Effector memory CD8-positive, alpha-beta T cell (primary cell): ENCODE measurements at regions not wholly inside any gene's neighbourhood (a gene's known extent, or its start where the extent isn't known, plus 50 kb on each side); places are given as distances from the start of the nearest gene placed in this dataset.
"Not testable (repeated sequence)": the region's sequence is repeated elsewhere in the genome, so short reads cannot be mapped to it uniquely, and the experiment has no call there.

Experiments
- ATAC-seq: fragments of 150-1000 bp; cut with Tn5 transposase; replicated peaks from 2 replicates; pipeline ENCODE4 v1.10.0; 2021; ENCODE audit warnings: mild to moderate bottlenecking, moderate library complexity
- DNase-seq, 3 experiments: peaks; one replicate each; pipeline ENCODE4 v3.0.0; 2021
- H3K27ac Mint-ChIP-seq, 2 donors: one replicate each; pipeline ENCODE4 v1.8.0; 2022; ENCODE audit warnings: mild to moderate bottlenecking in 2 of 2, mixed read lengths in 2 of 2, moderate library complexity in 2 of 2
- H3K27me3 Mint-ChIP-seq, 2 donors: one replicate each; pipeline ENCODE4 v1.8.0; 2022; ENCODE audit warnings: mixed read lengths in 2 of 2
- H3K36me3 Mint-ChIP-seq: one replicate; pipeline ENCODE4 v1.8.0; 2022; ENCODE audit warnings: mild to moderate bottlenecking, moderate library complexity, mixed read lengths; ENCODE audit not compliant: insufficient read depth
- H3K4me1 Mint-ChIP-seq, 2 donors: one replicate each; pipeline ENCODE4 v1.8.0; 2022; ENCODE audit warnings: low read depth in 2 of 2, mixed read lengths in 2 of 2
- H3K4me3 Mint-ChIP-seq, 2 donors: one replicate each; pipeline ENCODE4 v1.8.0; 2022; ENCODE audit warnings: mild to moderate bottlenecking in 2 of 2, mixed read lengths in 2 of 2, moderate library complexity in 2 of 2
- H3K9me3 Mint-ChIP-seq, 2 donors: one replicate each; pipeline ENCODE4 v1.8.0; 2022; ENCODE audit warnings: mixed read lengths in 2 of 2

- DNase-seq, result no peak
- Mint-ChIP-seq H3K9me3 (peaks cover 0 to 6% of the 10 kb centered on the region in 2 donors), H3K36me3 (no peaks in the 10 kb centered on the region), H3K4me1 (no peaks in the 10 kb centered on the region), H3K27ac (no peak overlapping the region), H3K27me3 (no peaks in the 10 kb centered on the region), H3K4me3 (no peak overlapping the region)
- ATAC-seq, result no peak
Observed at GRCh38 chr11:41519696-41520095, 60.2 kb upstream of the LRRC4C start.

- H3K4me1 Mint-ChIP-seq, result no peaks in the 10 kb centered on the region
- no peak for ATAC-seq
- H3K9me3 Mint-ChIP-seq, result peaks cover 6% of the 10 kb centered on the region in 2 donors
- H3K27me3 Mint-ChIP-seq, result no peaks in the 10 kb centered on the region
- no peak for DNase-seq
- H3K4me3 Mint-ChIP-seq, result no peak overlapping the region
- no peaks in the 10 kb centered on the region for H3K36me3 Mint-ChIP-seq
- H3K27ac Mint-ChIP-seq, result no peak overlapping the region
Observed at GRCh38 chr11:41522391-41522790, 62.9 kb upstream of the LRRC4C start.

DNA sequence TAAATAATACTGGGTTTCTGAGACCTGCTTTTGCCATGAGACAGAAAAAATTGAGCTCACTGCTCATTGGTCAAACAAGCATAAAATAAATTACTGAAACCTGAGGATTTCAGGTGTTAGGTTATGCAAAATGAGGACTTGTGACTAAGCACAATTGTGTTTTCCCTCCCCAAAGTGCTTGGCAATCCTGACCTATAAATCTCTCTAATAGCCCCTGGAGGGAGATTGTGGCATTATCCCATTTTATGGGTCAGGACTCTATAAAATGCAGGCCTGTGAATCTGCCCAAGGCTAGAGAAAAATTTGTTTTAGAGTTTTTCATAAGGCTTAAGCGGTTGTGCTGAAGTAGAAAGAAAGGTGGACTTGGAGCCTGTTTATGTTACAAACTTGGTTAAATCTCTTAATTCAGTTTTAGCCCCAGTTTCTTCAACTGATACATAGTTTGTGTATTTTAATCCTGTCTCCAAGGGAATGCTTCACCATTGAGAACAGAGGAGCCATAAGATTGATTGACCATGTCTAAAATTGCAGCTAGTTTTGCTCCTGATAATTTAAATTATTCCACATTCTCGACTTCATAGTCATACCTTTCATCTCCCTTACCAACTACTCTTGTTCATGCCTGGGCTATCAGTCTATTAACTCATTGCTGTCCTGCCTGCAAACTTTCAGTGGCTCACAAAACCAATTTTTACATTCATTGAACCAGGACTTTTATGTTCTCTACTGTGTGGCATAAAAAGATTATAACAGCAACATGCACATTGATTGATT lies 63.6 kb upstream of the LRRC4C start:
- no peaks in the 10 kb centered on the region for H3K36me3 Mint-ChIP-seq
- H3K9me3 Mint-ChIP-seq, result peaks cover 6% of the 10 kb centered on the region in 2 donors
- H3K4me3 Mint-ChIP-seq, result no peak overlapping the region
- no peak overlapping the region for H3K27ac Mint-ChIP-seq
- H3K4me1 Mint-ChIP-seq, result no peaks in the 10 kb centered on the region
- no peaks in the 10 kb centered on the region for H3K27me3 Mint-ChIP-seq
- DNase-seq (no peak), ATAC-seq (no peak)

DNA sequence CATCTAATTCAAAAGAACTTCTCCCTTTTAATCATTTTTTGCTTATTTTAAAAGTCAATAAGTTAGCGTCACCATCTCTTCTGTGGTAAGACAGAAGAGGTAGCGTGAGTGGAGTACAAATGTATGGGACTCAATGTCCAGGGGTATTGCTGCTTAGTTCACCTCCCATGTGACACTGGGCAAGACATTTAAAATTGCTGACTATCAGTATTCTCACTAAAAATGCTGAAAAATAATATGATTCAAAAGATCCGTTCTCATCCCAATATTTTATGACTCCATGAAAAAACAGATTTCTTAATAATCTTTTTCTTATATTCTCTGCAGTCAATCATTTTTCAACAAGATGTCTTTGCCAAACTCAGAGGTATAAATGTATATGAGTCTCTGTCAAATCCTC lies 68.1 kb upstream of the LRRC4C start:
- no peak for DNase-seq
- Mint-ChIP-seq H3K4me1 (no peaks in the 10 kb centered on the region), H3K36me3 (no peaks in the 10 kb centered on the region), H3K4me3 (no peak overlapping the region), H3K9me3 (peaks cover 18% of the 10 kb centered on the region in 2 donors), H3K27ac (no peak overlapping the region), H3K27me3 (no peaks in the 10 kb centered on the region)
- no peak for ATAC-seq

GRCh38 chr11:41532413-41532812 lies 73.0 kb upstream of the LRRC4C start:
- Mint-ChIP-seq H3K36me3 (no peaks in the 10 kb centered on the region), H3K9me3 (peaks cover 13 to 17% of the 10 kb centered on the region in 2 donors), H3K4me3 (no peak overlapping the region), H3K27me3 (no peaks in the 10 kb centered on the region), H3K4me1 (no peaks in the 10 kb centered on the region), H3K27ac (no peak overlapping the region)
- DNase-seq, result no peak
- no peak for ATAC-seq

DNA sequence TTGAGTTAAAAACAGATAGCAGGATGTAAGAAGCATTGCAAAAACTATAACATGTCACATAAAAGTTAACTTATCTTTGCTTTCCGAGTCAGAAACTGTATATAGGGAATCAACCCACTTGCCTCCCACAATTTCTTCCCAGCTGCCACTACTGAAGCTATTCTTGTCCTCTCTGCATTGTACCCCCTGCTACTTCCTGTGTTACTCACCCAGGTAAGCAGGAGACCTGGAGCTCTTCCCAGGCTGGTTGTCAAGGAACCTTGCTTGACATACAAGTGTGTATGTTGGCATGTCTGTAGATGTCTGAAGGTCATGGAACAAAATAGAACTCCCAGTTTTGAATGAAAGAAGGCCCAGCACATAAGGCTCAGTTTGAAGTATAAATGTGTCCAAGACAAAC lies 74.3 kb upstream of the LRRC4C start:
- no peak overlapping the region for H3K4me3 Mint-ChIP-seq
- peaks cover 19% of the 10 kb centered on the region in 2 donors for H3K9me3 Mint-ChIP-seq
- no peaks in the 10 kb centered on the region for H3K36me3 Mint-ChIP-seq
- H3K4me1 Mint-ChIP-seq, result no peaks in the 10 kb centered on the region
- H3K27me3 Mint-ChIP-seq, result no peaks in the 10 kb centered on the region
- DNase-seq, result no peak
- no peak for ATAC-seq
- H3K27ac Mint-ChIP-seq, result no peak overlapping the region

DNA sequence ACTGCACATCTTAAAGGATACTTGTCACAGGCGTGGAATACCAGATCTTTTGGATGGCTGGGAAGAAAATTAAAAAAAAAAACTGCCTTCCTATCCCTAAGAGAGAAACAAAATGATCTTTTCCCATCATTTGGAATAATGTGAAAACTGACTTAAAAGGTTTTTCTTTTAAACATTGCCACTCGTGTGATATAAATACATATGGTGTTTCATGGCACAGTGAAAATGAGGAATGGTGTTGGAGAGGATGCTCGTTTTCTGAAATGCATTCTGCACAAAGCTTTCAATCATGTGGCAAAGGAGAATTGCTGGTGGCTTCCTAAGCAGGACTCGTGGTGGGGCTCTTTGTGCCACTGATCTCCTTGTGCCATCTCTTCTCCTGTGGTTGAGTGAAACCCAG lies 74.9 kb upstream of the LRRC4C start:
- ATAC-seq, result no peak
- DNase-seq, result no peak
- peaks cover 17% of the 10 kb centered on the region in 2 donors for H3K9me3 Mint-ChIP-seq
- H3K27ac Mint-ChIP-seq, result no peak overlapping the region
- no peaks in the 10 kb centered on the region for H3K27me3 Mint-ChIP-seq
- no peaks in the 10 kb centered on the region for H3K4me1 Mint-ChIP-seq
- H3K4me3 Mint-ChIP-seq, result no peak overlapping the region
- H3K36me3 Mint-ChIP-seq, result no peaks in the 10 kb centered on the region

- H3K27ac Mint-ChIP-seq, result no peak overlapping the region
- no peak overlapping the region for H3K4me3 Mint-ChIP-seq
- ATAC-seq (no peak), DNase-seq (no peak)
- H3K36me3 Mint-ChIP-seq, result no peaks in the 10 kb centered on the region
- H3K9me3 Mint-ChIP-seq, result peaks cover 13 to 17% of the 10 kb centered on the region in 2 donors
- no peaks in the 10 kb centered on the region for H3K27me3 Mint-ChIP-seq
- H3K4me1 Mint-ChIP-seq, result no peaks in the 10 kb centered on the region
Observed at GRCh38 chr11:41534861-41535260, 75.4 kb upstream of the LRRC4C start.

GRCh38 chr11:41536021-41536568 lies 76.6 kb upstream of the LRRC4C start:
- H3K4me3 Mint-ChIP-seq, result no peak overlapping the region
- DNase-seq (no peak), ATAC-seq (no peak)
- no peaks in the 10 kb centered on the region for H3K4me1 Mint-ChIP-seq
- H3K36me3 Mint-ChIP-seq, result no peaks in the 10 kb centered on the region
- peaks cover 8 to 21% of the 10 kb centered on the region in 2 donors for H3K9me3 Mint-ChIP-seq
- no peak overlapping the region for H3K27ac Mint-ChIP-seq
- H3K27me3 Mint-ChIP-seq, result no peaks in the 10 kb centered on the region

GRCh38 chr11:41544902-41545301 lies 85.5 kb upstream of the LRRC4C start:
- not testable (repeated sequence) for H3K36me3 Mint-ChIP-seq
- peaks cover 22 to 29% of the 10 kb centered on the region in 2 donors for H3K9me3 Mint-ChIP-seq

DNA sequence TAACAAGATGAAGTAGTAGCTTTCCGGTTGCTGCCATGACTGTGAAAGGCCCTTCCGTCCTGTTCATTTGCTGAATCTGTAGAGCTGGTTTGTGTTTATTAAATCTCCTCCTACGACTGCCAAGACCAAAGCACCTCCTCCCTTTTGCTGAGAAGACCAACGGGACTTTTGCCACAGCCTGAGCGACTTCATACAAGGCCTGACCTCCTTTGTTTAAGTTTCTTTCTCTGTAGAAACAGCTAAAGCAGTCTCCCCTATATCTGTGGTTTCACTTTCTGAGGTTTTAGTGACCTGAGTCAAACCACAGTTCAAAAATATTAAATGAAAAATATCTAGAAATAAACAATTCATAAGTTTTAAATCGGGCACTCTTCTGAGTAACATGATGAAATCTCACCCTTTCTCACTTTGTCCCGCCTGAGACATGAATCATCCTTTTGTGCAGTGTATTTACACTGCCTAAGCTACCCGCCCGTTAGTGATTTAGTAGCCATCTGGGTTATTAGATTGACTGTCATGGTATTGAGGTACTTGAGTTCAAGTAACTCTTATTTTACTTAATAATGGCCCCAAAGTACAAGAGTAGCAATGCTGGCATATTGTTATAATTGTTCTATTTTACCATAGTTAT lies 119.1 kb upstream of the LRRC4C start:
- Mint-ChIP-seq H3K4me3 (no peak overlapping the region), H3K36me3 (no peaks in the 10 kb centered on the region)

More at GRCh38 chr11:41544902-41545301, 85.5 kb upstream of the LRRC4C start:
- not testable (repeated sequence) for H3K27me3 Mint-ChIP-seq, H3K4me1 Mint-ChIP-seq, ATAC-seq, H3K4me3 Mint-ChIP-seq, H3K27ac Mint-ChIP-seq, DNase-seq

GRCh38 chr11:41579546-41579945 lies 120.1 kb upstream of the LRRC4C start:
- no peaks in the 10 kb centered on the region for H3K4me1 Mint-ChIP-seq
- no peaks in the 10 kb centered on the region for H3K36me3 Mint-ChIP-seq
- no peaks in the 10 kb centered on the region for H3K27me3 Mint-ChIP-seq
- ATAC-seq, result no peak
- no peak overlapping the region for H3K4me3 Mint-ChIP-seq
- H3K27ac Mint-ChIP-seq, result no peak overlapping the region
- peaks cover 6 to 9% of the 10 kb centered on the region in 2 donors for H3K9me3 Mint-ChIP-seq
- DNase-seq, result no peak

More for the DNA sequence above, 119.1 kb upstream of the LRRC4C start:
- peaks cover 6 to 9% of the 10 kb centered on the region in 2 donors for H3K9me3 Mint-ChIP-seq
- no peak for DNase-seq
- ATAC-seq, result no peak
- no peaks in the 10 kb centered on the region for H3K27me3 Mint-ChIP-seq
- H3K4me1 Mint-ChIP-seq, result no peaks in the 10 kb centered on the region
- H3K27ac Mint-ChIP-seq, result no peak overlapping the region

GRCh38 chr11:41609511-41609910 lies 150.1 kb upstream of the LRRC4C start:
- no peak for DNase-seq
- ATAC-seq, result no peak
- no peaks in the 10 kb centered on the region for H3K36me3 Mint-ChIP-seq
- no peaks in the 10 kb centered on the region for H3K4me1 Mint-ChIP-seq
- H3K9me3 Mint-ChIP-seq, result peaks cover 7% of the 10 kb centered on the region in 2 donors
- H3K4me3 Mint-ChIP-seq, result no peak overlapping the region
- H3K27me3 Mint-ChIP-seq, result no peaks in the 10 kb centered on the region
- H3K27ac Mint-ChIP-seq, result no peak overlapping the region

DNA sequence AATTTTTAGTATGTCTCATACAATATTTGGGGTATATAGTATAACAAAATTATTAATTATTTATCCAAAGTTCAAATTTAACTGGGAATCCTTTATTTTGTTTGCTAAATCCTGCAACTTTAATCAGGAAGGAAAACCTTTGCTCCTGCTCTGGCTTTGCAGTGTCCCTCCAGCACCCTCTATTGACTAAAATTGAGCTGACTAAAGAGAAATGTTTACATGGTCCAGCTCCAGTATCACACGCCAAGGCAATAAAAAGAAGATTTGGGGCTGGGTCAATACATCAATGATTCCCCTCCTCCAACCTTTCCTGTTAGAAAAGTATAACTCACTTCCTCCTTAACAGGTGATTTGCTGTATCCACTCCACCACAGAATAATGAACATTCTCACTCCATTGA lies 153.0 kb upstream of the LRRC4C start:
- Mint-ChIP-seq H3K27ac (no peak overlapping the region), H3K27me3 (no peaks in the 10 kb centered on the region), H3K4me3 (no peak overlapping the region), H3K9me3 (peaks cover 8 to 16% of the 10 kb centered on the region in 2 donors), H3K36me3 (no peaks in the 10 kb centered on the region), H3K4me1 (no peaks in the 10 kb centered on the region)
- DNase-seq, result no peak
- no peak for ATAC-seq
